NCI-H510A treated with DMSO at 0.1 percent for 48 hours (cell line): ENCODE measurements at regions not wholly inside any gene's neighbourhood (a gene's known extent, or its start where the extent isn't known, plus 50 kb on each side); places are given as distances from the start of the nearest gene placed in this dataset.
"Not testable (repeated sequence)": the region's sequence is repeated elsewhere in the genome, so short reads cannot be mapped to it uniquely, and the experiment has no call there.

Source experiments
- DNase-seq: peaks from one replicate; lab custom pipeline; 2025; lab: John Stamatoyannopoulos, UW

GRCh38 chr4:110361921-110362320 lies 114.0 kb upstream of the ENPEP start:
- DNase-seq: no peak

- no peak for DNase-seq
These were observed 116.9 kb upstream of the ENPEP start for GRCh38 chr4:110359076-110359475.

- no peak for DNase-seq
These were observed 118.4 kb upstream of the ENPEP start for GRCh38 chr4:110357521-110357920.

GRCh38 chr4:110354460-110354859 lies 121.5 kb upstream of the ENPEP start:
- DNase-seq: no peak

- no peak for DNase-seq
These were observed 123.1 kb upstream of the ENPEP start for GRCh38 chr4:110352670-110353442.

- no peak for DNase-seq
These were observed 127.1 kb upstream of the ENPEP start for GRCh38 chr4:110348711-110349383.

- DNase-seq: no peak
These were observed 128.2 kb upstream of the ENPEP start for GRCh38 chr4:110347805-110348204.

- DNase-seq: no peak
These were observed 131.8 kb upstream of the ENPEP start for GRCh38 chr4:110344165-110344564.

- no peak for DNase-seq
These were observed 132.4 kb upstream of the ENPEP start for GRCh38 chr4:110343534-110343933.

GRCh38 chr4:110341118-110341517 lies 134.8 kb upstream of the ENPEP start:
- DNase-seq: not testable (repeated sequence)

GRCh38 chr4:110335399-110335798 lies 137.0 kb upstream of the ELOVL6 start:
- no peak for DNase-seq

GRCh38 chr4:110332483-110332882 lies 134.1 kb upstream of the ELOVL6 start:
- DNase-seq: no peak

- not testable (repeated sequence) for DNase-seq
These were observed 128.0 kb upstream of the ELOVL6 start for GRCh38 chr4:110326426-110326825.

- DNase-seq: no peak
These were observed 112.4 kb upstream of the ELOVL6 start for GRCh38 chr4:110310795-110311194.

GRCh38 chr4:110309675-110310074 lies 111.3 kb upstream of the ELOVL6 start:
- DNase-seq: no peak

- DNase-seq: no peak
These were observed 107.9 kb upstream of the ELOVL6 start for GRCh38 chr4:110306303-110306702.

- DNase-seq: no peak
These were observed 107.0 kb upstream of the ELOVL6 start for GRCh38 chr4:110305455-110305854.

- DNase-seq: no peak
These were observed 98.5 kb upstream of the ELOVL6 start for GRCh38 chr4:110296892-110297291.

GRCh38 chr4:110294165-110294564 lies 95.8 kb upstream of the ELOVL6 start:
- no peak for DNase-seq

- DNase-seq: no peak
These were observed 94.8 kb upstream of the ELOVL6 start for GRCh38 chr4:110292994-110293744.

- no peak for DNase-seq
These were observed 92.1 kb upstream of the ELOVL6 start for GRCh38 chr4:110290511-110290910.

- no peak for DNase-seq
These were observed 91.2 kb upstream of the ELOVL6 start for GRCh38 chr4:110289601-110290100.

GRCh38 chr4:110287130-110287529 lies 88.7 kb upstream of the ELOVL6 start:
- DNase-seq: no peak
